CD4-positive, alpha-beta T cell treated with Interleukin-15 for 4 hours (primary cell): ENCODE measurements at regions not wholly inside any gene's neighbourhood (a gene's known extent, or its start where the extent isn't known, plus 50 kb on each side); places are given as distances from the start of the nearest gene placed in this dataset.

Source experiments
- DNase-seq: peaks from one replicate; pipeline ENCODE4 v3.0.0-alpha.2; 2020; ENCODE audit warnings: low spot score

GRCh38 chr2:120992791-120993555 lies 257.3 kb downstream of the GLI2 start:
- DNase-seq, result no peak

GRCh38 chr2:120993661-120994060 lies 258.0 kb downstream of the GLI2 start:
- DNase-seq, result no peak

- no peak for DNase-seq
Measured at GRCh38 chr2:120994301-120994995, 258.8 kb downstream of the GLI2 start.

- DNase-seq, result no peak
Measured at GRCh38 chr2:120995152-120995551, 259.5 kb downstream of the GLI2 start.

GRCh38 chr2:120995656-120996190 lies 260.1 kb downstream of the GLI2 start:
- no peak for DNase-seq

GRCh38 chr2:120999377-121000097 lies 263.9 kb downstream of the GLI2 start:
- DNase-seq, result no peak

GRCh38 chr2:121000804-121001203 lies 265.1 kb downstream of the GLI2 start:
- DNase-seq, result no peak

- DNase-seq, result no peak
Measured at GRCh38 chr2:121001641-121002040, 266.0 kb downstream of the GLI2 start.

- no peak for DNase-seq
Measured at GRCh38 chr2:121002597-121002996, 266.9 kb downstream of the GLI2 start.

- DNase-seq, result no peak
Measured at GRCh38 chr2:121003391-121003790, 267.7 kb downstream of the GLI2 start.

- no peak for DNase-seq
Measured at GRCh38 chr2:121004359-121004758, 268.7 kb downstream of the GLI2 start.

GRCh38 chr2:121004950-121005349 lies 269.3 kb downstream of the GLI2 start:
- no peak for DNase-seq

GRCh38 chr2:121005453-121005852 lies 269.8 kb downstream of the GLI2 start:
- no peak for DNase-seq

- DNase-seq, result no peak
Measured at GRCh38 chr2:121006743-121007489, 271.2 kb downstream of the GLI2 start.

GRCh38 chr2:121007490-121007853 lies 271.8 kb downstream of the GLI2 start:
- DNase-seq, result no peak

GRCh38 chr2:121008975-121009374 lies 273.3 kb downstream of the GLI2 start:
- DNase-seq, result no peak

GRCh38 chr2:121010998-121011397 lies 274.0 kb downstream of the TFCP2L1 start:
- DNase-seq, result no peak

GRCh38 chr2:121014876-121015275 lies 270.1 kb downstream of the TFCP2L1 start:
- DNase-seq, result no peak

- no peak for DNase-seq
Measured at GRCh38 chr2:121015971-121016485, 269.0 kb downstream of the TFCP2L1 start.

- DNase-seq, result no peak
Measured at GRCh38 chr2:121017396-121017795, 267.6 kb downstream of the TFCP2L1 start.

GRCh38 chr2:121018136-121019061 lies 266.6 kb downstream of the TFCP2L1 start:
- no peak for DNase-seq
